Motor neuron (in vitro differentiated cells): ENCODE measurements at regions not wholly inside any gene's neighbourhood (a gene's known extent, or its start where the extent isn't known, plus 50 kb on each side); places are given as distances from the start of the nearest gene placed in this dataset.
"Not testable (repeated sequence)": the region's sequence is repeated elsewhere in the genome, so short reads cannot be mapped to it uniquely, and the experiment has no call there.

ENCODE experiments used
- ATAC-seq, 8 experiments: fragments of 200-7000 bp; cut with Tn5 transposase; replicated peaks in 6 of 8; 2 replicates each; pipeline ENCODE4 v1.8.0; 2021; ENCODE audit warnings: mild to moderate bottlenecking in 8 of 8, moderate library complexity in 8 of 8
- H3K27ac ChIP-seq, 2 donors: fragments of 250-450 bp; sonication (Bioruptor Pico); 2 replicates each; pipeline ENCODE4 v1.9.0; 2021; ENCODE audit warnings: antibody characterized with exemption in 2 of 2, mild to moderate bottlenecking in 2 of 2, moderate library complexity in 1 of 2
- H3K4me1 ChIP-seq, 2 donors: fragments of 250-450 bp; sonication (Bioruptor Pico); replicated peaks in 1 of 2; 2 replicates each; pipeline ENCODE4 v1.6.1; 2021; ENCODE audit warnings: antibody characterized with exemption in 2 of 2, mild to moderate bottlenecking in 2 of 2, moderate library complexity in 1 of 2
- H3K4me3 ChIP-seq, 5 donors: fragments of 250-450 bp; sonication (Bioruptor Pico); 2 replicates each; pipeline ENCODE4 v1.9.0; 2021; ENCODE audit warnings: antibody characterized with exemption in 5 of 5, mild to moderate bottlenecking in 5 of 5, moderate library complexity in 4 of 5
- WGBS, 10 experiments: fragments of 450-650 bp; shearing (Covaris generic); methylation state at CpG; one replicate each; pipeline ENCODE4 v1.0.0; 2022; 5-methylcytosine and 5-hydroxymethylcytosine counted together
- in situ Hi-C, 9 experiments: fragments of 400-800 bp; cut with MboI; loops; one replicate each; pipeline ENCODE4 v1.15.0; 2021; ENCODE audit warnings: low sequenced_read_pairs in 9 of 9, low pct_unique_long_range_greater_than_20kb in 2 of 9; ENCODE audit not compliant: unreplicated experiment in 9 of 9

GRCh38 chr15:44898890-44899651 lies 57.4 kb upstream of the TERB2 start:
- ATAC-seq, in situ Hi-C loops, H3K27ac ChIP-seq, H3K4me3 ChIP-seq, H3K4me1 ChIP-seq: not testable (repeated sequence)
- no CpG with 5 or more reads among the region's 4 CpGs for WGBS, 10 experiments

- H3K27ac ChIP-seq, result not testable (repeated sequence)
- WGBS, 10 experiments, result no CpG with 5 or more reads among the region's 2 CpGs
These were observed 56.7 kb upstream of the TERB2 start for GRCh38 chr15:44899775-44900174.

DNA sequence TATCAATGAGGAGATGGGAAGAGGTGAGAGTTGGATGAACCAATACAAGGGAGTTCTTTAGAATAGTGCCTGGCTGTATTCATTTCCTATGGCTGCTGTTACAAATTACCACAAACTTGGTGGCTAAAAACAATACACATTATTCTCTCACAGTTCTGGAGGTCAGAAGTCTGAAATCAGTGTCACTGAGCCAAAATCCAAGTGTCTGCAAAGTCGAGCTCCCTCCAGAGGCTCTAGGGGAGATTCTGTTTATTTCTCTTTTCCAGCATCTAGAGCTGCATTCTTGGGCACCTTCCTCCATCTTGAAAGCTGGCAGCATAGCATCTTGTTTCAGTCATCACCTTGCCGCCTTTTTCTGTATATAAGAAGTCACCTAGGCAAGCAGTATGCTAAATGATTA lies 55.7 kb upstream of the TERB2 start:
- ATAC-seq, H3K4me3 ChIP-seq, H3K4me1 ChIP-seq, H3K27ac ChIP-seq, in situ Hi-C loops: not testable (repeated sequence)
- 0 to 60% (median 47%) methylated on average over 1 of the region's 2 CpGs; no CpG with 5 or more reads in 6 of the 10 experiments for WGBS, 10 experiments

More at GRCh38 chr15:44899775-44900174, 56.7 kb upstream of the TERB2 start:
- in situ Hi-C loops, H3K4me3 ChIP-seq, H3K4me1 ChIP-seq, ATAC-seq: not testable (repeated sequence)

DNA sequence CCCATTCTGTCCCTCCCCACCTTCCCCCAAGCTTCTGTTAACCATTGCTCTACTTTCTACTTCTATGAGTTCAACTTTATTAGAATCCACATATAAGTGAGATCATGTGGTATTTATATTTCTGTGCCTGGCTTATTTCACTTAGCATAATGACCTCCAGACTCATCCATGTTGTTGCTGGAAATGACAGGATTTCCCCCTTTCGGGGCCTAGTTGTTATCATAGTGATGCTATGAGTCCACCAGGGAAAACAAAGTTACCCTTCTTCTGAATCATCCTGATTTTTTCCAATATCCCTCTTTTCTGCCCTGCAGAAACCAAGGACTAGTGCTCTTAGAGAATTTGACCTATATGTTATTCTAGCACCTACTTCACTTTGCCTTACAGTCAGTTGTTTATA lies 53.2 kb upstream of the TERB2 start:
- H3K27ac ChIP-seq, in situ Hi-C loops, H3K4me1 ChIP-seq, H3K4me3 ChIP-seq: not testable (repeated sequence)
- 0 to 100% (median 54%) methylated on average over 1 of the region's 1 CpG; no CpG with 5 or more reads in 4 of the 10 experiments for WGBS, 10 experiments
- peak in 2 of 8 experiments; percentile 21 to 82 for ATAC-seq

DNA sequence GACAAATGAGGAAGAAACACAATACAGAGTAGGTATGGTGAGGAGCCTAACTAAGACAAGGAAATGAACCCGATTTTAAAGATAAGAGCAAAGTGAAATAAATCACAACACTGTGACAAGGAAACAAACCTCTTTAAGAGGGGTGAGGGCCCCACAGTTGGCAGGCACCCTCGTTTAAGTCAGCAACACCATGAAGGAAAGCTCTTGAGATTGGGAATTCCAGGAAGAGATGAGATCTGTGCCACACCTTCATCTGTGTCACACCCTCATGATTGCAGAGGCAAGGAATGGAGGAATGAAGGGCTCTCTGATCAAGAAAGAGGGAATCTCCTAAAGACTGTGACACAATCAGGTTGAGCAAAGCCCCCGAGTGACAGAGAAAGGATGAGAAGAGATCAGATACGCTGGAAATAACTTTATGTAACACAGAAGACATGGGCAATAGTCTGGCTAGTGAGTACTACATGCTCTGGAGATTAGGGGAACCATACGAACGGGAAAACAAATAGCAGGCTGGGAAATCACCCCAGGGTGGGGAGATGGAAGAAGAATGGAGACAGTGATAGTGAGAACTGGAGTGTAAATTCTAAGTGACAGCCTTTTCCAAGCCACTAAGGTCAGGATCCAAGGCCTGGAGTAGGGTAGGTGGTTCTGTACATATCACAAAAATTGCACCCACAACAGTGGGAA lies 51.7 kb upstream of the TERB2 start:
- H3K4me1 ChIP-seq, in situ Hi-C loops, H3K27ac ChIP-seq, H3K4me3 ChIP-seq: not testable (repeated sequence)
- ATAC-seq, result peak in 2 of 8 experiments; percentile 64 to 73
- WGBS, 10 experiments, result 0 to 80% (median 62%) methylated on average over 1 to 6 of the region's 6 CpGs
